ENCODE measurements at regions not wholly inside any gene's neighbourhood (a gene's known extent, or its start where the extent isn't known, plus 50 kb on each side); places are given as distances from the start of the nearest gene placed in this dataset.

GRCh38 chr4:38452009-38452408 is 212.0 kb upstream of the KLF3 start:
- H3K27me3 Mint-ChIP-seq (ENCODE audit: low read depth, poor library complexity): peaks cover 16% of the 10 kb centered on the region
- DNase-seq: no peak
- no peak overlapping the region for H3K4me3 Mint-ChIP-seq
- H3K9me3 Mint-ChIP-seq: peaks cover 47% of the 10 kb centered on the region
- no peak overlapping the region for H3K27ac Mint-ChIP-seq
- TF ChIP-seq, protein P1, sequence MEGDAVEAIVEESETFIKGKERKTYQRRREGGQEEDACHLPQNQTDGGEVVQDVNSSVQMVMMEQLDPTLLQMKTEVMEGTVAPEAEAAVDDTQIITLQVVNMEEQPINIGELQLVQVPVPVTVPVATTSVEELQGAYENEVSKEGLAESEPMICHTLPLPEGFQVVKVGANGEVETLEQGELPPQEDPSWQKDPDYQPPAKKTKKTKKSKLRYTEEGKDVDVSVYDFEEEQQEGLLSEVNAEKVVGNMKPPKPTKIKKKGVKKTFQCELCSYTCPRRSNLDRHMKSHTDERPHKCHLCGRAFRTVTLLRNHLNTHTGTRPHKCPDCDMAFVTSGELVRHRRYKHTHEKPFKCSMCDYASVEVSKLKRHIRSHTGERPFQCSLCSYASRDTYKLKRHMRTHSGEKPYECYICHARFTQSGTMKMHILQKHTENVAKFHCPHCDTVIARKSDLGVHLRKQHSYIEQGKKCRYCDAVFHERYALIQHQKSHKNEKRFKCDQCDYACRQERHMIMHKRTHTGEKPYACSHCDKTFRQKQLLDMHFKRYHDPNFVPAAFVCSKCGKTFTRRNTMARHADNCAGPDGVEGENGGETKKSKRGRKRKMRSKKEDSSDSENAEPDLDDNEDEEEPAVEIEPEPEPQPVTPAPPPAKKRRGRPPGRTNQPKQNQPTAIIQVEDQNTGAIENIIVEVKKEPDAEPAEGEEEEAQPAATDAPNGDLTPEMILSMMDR (IDR thresholded peaks at IDR 0.05): no peak
- peaks cover 6% of the 10 kb centered on the region for H3K36me3 Mint-ChIP-seq (ENCODE audit: low read depth)
- H3K4me1 Mint-ChIP-seq: no peaks in the 10 kb centered on the region

GRCh38 chr4:38452542-38452941 is 211.5 kb upstream of the KLF3 start:
- Mint-ChIP-seq H3K4me1 (no peaks in the 10 kb centered on the region), H3K4me3 (no peak overlapping the region), H3K27ac (no peak overlapping the region), H3K9me3 (peaks cover 41% of the 10 kb centered on the region), H3K36me3 (ENCODE audit: low read depth) (peaks cover 6% of the 10 kb centered on the region), H3K27me3 (ENCODE audit: low read depth, poor library complexity) (peaks cover 13% of the 10 kb centered on the region)
- no peak for DNase-seq
- TF ChIP-seq, protein P1 (IDR thresholded peaks at IDR 0.05): no peak

DNA sequence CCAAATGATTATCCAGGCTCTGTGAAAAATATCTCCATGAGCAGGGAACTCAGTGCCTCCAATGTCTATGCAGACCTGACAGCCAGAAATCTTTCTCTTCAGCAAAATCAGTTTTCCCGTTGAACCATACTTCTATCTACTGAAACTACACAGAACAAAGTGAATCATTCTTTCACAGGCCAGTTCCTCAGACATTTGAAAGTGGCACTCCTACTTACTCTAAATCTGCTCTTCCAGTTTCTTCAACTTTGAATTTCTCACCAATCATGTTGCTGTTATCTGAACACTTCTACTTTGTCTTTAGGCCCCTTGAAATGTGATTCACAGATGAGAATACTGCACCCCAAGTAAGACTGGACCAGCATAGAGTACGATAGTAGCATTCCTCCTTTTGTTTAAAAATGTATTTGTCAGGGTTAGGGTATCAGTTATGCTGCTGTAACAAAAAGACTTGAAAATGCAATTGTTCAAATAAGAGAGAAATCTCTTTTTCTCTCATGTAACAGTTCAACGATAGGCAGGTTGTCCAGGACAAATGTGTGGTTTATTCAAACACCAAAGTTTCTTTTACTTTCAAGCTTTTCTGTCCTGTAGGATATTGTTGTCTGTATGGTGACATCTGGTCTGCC is 210.6 kb upstream of the KLF3 start:
- DNase-seq: no peak
- H3K4me3 Mint-ChIP-seq: no peak overlapping the region
- H3K9me3 Mint-ChIP-seq: peaks cover 33% of the 10 kb centered on the region
- H3K36me3 Mint-ChIP-seq (ENCODE audit: low read depth): peaks cover 6% of the 10 kb centered on the region
- H3K4me1 Mint-ChIP-seq: no peaks in the 10 kb centered on the region
- TF ChIP-seq, protein P1 (IDR thresholded peaks at IDR 0.05): no peak
- no peak overlapping the region for H3K27ac Mint-ChIP-seq
- H3K27me3 Mint-ChIP-seq (ENCODE audit: low read depth, poor library complexity): peaks cover 13% of the 10 kb centered on the region

DNA sequence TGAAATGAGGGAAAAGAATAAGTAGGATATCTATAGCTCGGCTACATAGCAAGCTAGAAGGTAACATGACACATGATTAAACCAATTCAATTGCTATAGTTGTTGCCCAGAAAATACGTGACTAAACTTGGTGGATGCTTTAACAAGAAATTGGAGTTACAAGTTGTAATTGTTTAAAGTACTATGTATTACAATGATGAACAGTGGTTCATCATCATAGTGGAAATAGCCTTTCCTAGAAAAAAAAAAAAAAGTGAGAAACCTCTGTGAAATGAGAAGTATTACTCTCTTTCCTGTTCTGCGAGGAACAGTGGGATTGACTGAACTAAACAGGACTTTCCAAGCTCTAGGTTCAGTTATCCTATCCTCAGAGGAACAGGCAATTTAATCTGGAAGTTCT is 209.7 kb upstream of the KLF3 start:
- Mint-ChIP-seq H3K27ac (no peak overlapping the region), H3K4me1 (peaks cover under 1% of the 10 kb centered on the region), H3K36me3 (ENCODE audit: low read depth) (peaks cover 5% of the 10 kb centered on the region), H3K9me3 (peaks cover 24% of the 10 kb centered on the region), H3K27me3 (ENCODE audit: low read depth, poor library complexity) (peaks cover 14% of the 10 kb centered on the region), H3K4me3 (no peak overlapping the region)
- TF ChIP-seq, protein P1 (IDR thresholded peaks at IDR 0.05): no peak
- no peak for DNase-seq

DNA sequence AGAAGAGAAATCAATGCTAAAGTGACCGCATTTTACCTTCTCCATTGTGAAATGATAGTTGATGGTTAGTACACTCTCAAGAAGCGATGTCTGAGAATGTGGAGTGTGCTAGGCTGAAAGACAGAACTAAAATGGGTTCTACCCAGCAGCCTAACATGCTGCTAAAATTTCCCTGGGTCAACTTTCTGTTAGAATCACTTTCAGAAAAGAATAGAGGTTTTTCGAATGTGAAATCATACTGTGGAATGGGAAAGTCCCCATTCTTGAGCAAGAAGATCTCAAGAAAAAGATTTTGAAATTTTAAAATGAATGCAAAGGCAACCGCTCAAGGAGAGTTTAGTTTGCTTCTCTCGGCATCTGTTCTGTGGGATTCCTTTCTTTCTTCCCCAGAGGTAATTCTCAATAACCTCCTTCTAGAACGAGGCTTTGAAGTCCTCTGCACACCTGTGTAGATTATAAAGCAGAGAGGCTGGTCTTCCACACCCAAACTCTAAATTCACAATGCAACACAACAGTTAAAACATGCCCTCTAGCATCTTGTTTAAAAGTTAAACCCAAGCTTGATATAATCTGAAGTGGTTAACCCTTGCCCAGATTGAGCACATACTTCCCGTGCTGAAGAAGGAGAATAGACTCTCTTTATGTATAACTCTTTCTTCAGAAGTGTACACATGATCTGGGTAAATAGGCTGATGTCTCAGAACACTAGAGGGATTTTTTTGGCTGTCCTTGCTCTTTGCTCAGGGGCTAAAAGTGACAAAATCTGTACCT is 208.7 kb upstream of the KLF3 start:
- Mint-ChIP-seq H3K27ac (no peak overlapping the region), H3K4me3 (no peak overlapping the region), H3K4me1 (peaks cover 7% of the 10 kb centered on the region), H3K36me3 (ENCODE audit: low read depth) (no peaks in the 10 kb centered on the region), H3K9me3 (peaks cover 14% of the 10 kb centered on the region), H3K27me3 (ENCODE audit: low read depth, poor library complexity) (peaks cover 21% of the 10 kb centered on the region)
- TF ChIP-seq, protein P1 (IDR thresholded peaks at IDR 0.05): no peak
- DNase-seq: no peak
